ENCODE measurements at regions not wholly inside any gene's neighbourhood (a gene's known extent, or its start where the extent isn't known, plus 50 kb on each side); places are given as distances from the start of the nearest gene placed in this dataset.

GRCh38 chr14:97731800-97732199 is 934.6 kb downstream of the VRK1 start:
- POLR2A ChIA-PET = no interaction called here
- TF ChIP-seq CTCF (IDR thresholded peaks at IDR 0.05; ENCODE audit: insufficient read depth, low read depth, low read length) = no peak
- CTCF ChIA-PET = interaction anchor here (0.7 kb wide), 1 partner anchor 402 kb away, joined by 3 read pairs; no protein-coding TSS in a partner anchor

GRCh38 chr14:97747316-97747715 is 950.1 kb downstream of the VRK1 start:
- CTCF ChIA-PET = no interaction called here
- no peak for TF ChIP-seq CTCF (IDR thresholded peaks at IDR 0.05; ENCODE audit: insufficient read depth, low read depth, low read length)

More at GRCh38 chr14:97731800-97732199, 934.6 kb downstream of the VRK1 start:
- DNase-seq (ENCODE audit: low read depth) = no peak
- Histone ChIP-seq H3K27me3 (ENCODE audit: control insufficient read depth, insufficient read depth, low read length) (no peaks in the 10 kb centered on the region), H3K4me3 (ENCODE audit: low read depth, low read length) (no peak overlapping the region), H3K36me3 (ENCODE audit: control insufficient read depth, insufficient read depth, low read length) (no peaks in the 10 kb centered on the region)

DNA sequence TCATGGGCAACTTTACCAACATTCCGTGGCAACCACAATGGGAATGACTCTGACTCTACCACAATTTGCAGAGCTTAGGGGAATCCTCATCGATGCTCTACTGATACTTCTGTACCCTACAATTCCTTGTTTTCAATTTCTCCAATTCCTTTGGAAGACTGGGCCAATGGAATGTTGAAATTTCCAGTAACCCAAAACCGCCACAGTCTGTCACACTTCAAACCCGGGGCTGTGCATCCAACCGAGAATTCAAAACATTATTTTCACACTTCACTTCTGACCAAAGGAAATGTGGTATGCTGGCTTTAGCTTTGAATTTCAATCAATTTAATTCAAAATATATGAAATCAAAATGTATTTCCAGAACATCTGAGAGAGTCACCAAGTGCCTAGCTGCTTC is 951.4 kb downstream of the VRK1 start:
- POLR2A ChIA-PET = no interaction called here
- CTCF ChIA-PET = no interaction called here
- Histone ChIP-seq H3K36me3 (ENCODE audit: control insufficient read depth, insufficient read depth, low read length) (no peaks in the 10 kb centered on the region), H3K4me3 (ENCODE audit: low read depth, low read length) (no peak overlapping the region), H3K27me3 (ENCODE audit: control insufficient read depth, insufficient read depth, low read length) (no peaks in the 10 kb centered on the region)
- TF ChIP-seq CTCF (IDR thresholded peaks at IDR 0.05; ENCODE audit: insufficient read depth, low read depth, low read length) = no peak
- no peak for DNase-seq (ENCODE audit: low read depth)

More at GRCh38 chr14:97747316-97747715, 950.1 kb downstream of the VRK1 start:
- Histone ChIP-seq H3K36me3 (ENCODE audit: control insufficient read depth, insufficient read depth, low read length) (no peaks in the 10 kb centered on the region), H3K4me3 (ENCODE audit: low read depth, low read length) (no peak overlapping the region), H3K27me3 (ENCODE audit: control insufficient read depth, insufficient read depth, low read length) (no peaks in the 10 kb centered on the region)
- POLR2A ChIA-PET = no interaction called here
- DNase-seq (ENCODE audit: low read depth) = no peak

DNA sequence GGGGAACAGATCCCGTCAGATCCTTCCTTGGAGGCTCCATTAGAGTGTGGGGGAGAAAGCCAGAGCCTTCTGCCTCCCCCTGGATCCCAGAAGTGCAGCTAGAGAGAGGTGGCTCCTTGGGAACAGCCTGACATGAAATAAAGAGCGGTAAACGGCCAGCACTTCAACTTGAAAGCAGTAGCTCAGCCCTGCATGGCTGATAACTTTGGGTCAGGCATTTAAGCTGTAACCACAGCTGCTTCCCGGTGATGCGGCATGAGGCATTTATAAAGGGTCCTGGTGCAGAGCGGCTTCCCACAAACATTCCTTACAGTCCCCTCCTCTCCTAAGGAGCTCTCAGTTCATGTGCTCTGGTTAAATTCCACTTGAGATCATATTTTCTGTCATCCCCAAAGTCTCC is 960.3 kb downstream of the VRK1 start:
- DNase-seq (ENCODE audit: low read depth) = no peak
- ChIA-PET CTCF (no interaction called here), POLR2A (no interaction called here)
- Histone ChIP-seq H3K27me3 (ENCODE audit: control insufficient read depth, insufficient read depth, low read length) (no peaks in the 10 kb centered on the region), H3K36me3 (ENCODE audit: control insufficient read depth, insufficient read depth, low read length) (no peaks in the 10 kb centered on the region), H3K4me3 (ENCODE audit: low read depth, low read length) (no peak overlapping the region)
- no peak for TF ChIP-seq CTCF (IDR thresholded peaks at IDR 0.05; ENCODE audit: insufficient read depth, low read depth, low read length)

DNA sequence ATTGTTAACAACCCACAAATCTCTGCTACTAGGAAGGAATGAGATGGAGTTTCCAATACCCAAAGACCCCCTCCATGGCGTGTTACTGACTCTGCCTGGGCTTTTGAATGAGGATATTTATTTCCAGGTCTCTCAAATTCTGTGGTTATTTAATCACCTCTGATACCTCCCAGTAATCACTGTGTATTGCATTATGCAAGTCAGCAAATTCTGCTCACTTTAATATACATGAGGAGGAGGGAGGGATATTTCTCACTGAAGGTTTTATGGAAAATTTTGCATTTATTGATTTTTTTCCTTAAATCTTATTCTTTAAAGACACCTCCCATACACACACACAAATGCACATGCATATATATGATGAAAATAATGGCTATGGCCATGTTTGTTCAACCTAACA is 962.9 kb downstream of the VRK1 start:
- ChIA-PET CTCF (no interaction called here), POLR2A (no interaction called here)
- H3K27me3 ChIP-seq (ENCODE audit: control insufficient read depth, insufficient read depth, low read length) = no peaks in the 10 kb centered on the region
- no peaks in the 10 kb centered on the region for H3K36me3 ChIP-seq (ENCODE audit: control insufficient read depth, insufficient read depth, low read length)
- DNase-seq (ENCODE audit: low read depth) = no peak
- no peak for TF ChIP-seq CTCF (IDR thresholded peaks at IDR 0.05; ENCODE audit: insufficient read depth, low read depth, low read length)
- H3K4me3 ChIP-seq (ENCODE audit: low read depth, low read length) = no peak overlapping the region
